NCI-H446 (cell line): ENCODE measurements at regions not wholly inside any gene's neighbourhood (a gene's known extent, or its start where the extent isn't known, plus 50 kb on each side); places are given as distances from the start of the nearest gene placed in this dataset.
"Not testable (repeated sequence)": the region's sequence is repeated elsewhere in the genome, so short reads cannot be mapped to it uniquely, and the experiment has no call there.

Experiments
- DNase-seq, 2 experiments: peaks; one replicate each; lab custom pipeline; 2025; lab: John Stamatoyannopoulos, UW

- no peak for DNase-seq
Measured at GRCh38 chr14:105581551-105582341, 55.4 kb downstream of the TMEM121 start.

DNA sequence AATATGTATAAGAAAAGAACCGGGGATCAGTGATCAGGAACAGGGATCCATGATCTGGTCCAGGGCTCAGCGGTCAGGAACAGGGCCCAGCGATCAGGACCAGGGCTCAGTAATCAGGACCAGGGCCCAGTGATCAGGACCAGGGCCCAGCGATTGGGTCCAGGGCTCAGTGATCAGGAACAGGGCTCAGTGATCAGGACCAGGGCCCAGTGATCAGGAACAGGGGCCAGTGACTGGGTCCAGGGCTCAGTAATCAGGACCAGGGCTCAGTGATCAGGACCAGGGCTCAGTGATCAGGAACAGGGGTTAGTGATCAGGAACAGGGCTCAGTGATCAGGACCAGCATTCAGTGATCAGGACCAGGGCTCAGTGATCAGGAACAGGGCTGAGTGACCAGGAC lies 56.3 kb downstream of the TMEM121 start:
- no peak for DNase-seq

DNA sequence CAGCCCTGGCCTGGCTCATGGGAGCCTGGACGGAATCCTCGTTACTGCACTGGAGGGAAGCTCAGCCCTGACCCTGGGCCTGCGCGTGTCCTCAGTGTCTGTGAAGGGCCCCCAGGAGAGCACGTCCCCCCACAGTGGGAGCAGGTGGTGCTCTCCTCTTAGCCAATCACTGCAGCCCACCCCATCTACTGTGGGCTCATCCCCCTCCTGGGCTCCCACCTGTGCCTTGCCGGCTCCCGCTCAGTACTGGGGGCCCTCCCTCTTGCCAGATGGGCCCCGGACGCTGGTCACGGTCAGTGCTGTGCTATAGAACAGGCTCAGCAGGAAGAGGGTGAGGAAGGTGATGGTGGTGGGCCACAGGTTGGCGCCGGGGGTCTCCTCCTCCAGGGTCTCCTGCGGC lies 57.5 kb downstream of the TMEM121 start:
- not testable (repeated sequence) for DNase-seq

GRCh38 chr14:105585290-105585689 lies 58.9 kb downstream of the TMEM121 start:
- not testable (repeated sequence) for DNase-seq

GRCh38 chr14:105585722-105586121 lies 59.3 kb downstream of the TMEM121 start:
- DNase-seq, result not testable (repeated sequence)

DNA sequence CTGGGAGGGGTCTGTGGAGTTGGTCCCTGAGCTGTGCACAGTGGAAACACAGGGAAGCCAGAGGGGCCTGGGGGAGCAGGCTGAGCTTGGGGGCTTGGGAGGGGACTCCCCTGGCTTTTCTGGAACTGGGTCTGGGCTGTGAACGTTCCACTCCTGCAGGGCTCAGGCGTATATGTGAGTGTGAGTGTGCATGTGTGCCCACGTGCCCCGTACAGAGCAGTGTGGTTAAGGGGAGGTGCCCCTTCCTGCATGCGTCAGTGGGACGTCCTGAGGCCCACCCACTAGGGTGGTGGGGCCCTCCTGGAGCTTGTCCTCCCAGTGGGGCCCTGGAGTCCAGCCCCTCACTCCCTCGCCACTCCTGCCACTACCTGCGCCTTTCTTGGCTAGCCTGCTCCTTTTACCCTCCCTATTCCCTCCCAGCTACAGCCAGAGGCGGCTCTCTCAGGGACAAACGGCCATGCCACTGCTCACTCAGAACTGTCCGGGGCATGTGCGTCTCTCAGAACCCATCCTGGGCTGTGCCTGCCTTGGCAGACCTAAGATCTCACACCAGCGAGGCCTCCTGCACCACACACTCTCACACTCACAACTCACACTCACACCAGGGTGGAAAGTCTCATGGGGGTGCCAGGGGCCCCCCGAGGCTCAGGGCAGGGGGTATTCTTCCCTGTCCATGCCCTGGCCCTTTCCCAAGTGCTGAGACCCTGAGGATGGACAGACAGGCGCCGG lies 59.9 kb downstream of the TMEM121 start:
- not testable (repeated sequence) for DNase-seq

GRCh38 chr14:105587034-105587433 lies 60.7 kb downstream of the TMEM121 start:
- not testable (repeated sequence) for DNase-seq

DNA sequence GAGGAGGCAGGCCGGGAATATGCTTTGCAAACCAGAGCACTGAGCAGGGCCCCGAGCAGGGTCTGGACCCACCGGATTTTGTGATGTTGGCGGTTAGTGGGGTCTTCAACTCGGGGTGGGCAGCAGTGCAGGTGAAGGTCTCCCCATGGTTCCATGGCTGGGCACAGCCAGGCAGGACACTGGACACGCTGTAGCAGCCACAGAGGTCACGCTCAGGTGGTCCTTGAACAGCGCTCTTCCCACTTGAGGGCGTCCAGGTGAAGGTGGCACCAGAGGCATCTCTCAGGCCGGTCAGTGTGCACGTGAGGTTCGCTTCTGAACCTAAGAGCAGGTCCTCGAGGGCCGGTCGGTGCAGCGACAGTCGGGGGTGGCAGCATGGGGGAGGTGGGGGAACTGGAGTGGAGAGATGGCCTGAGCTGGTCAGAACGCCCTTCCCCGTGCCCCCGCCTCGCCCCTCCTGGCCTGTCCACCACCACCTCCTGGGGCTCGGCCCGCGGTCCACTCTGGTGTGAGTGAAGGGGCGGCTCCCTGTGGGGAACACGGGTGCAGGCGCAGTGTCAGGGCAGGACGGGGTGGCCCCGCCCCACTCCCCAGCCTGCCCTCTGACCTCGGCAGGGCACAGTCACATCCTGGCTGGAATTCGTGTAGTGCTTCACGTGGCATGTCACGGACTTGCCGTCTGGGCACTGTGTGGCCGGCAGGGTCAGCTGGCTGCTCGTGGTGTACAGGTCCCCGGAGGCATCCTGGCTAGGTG lies 61.3 kb downstream of the TMEM121 start:
- not testable (repeated sequence) for DNase-seq

- DNase-seq, result no peak
Measured at GRCh38 chr14:105588236-105588860, 62.0 kb downstream of the TMEM121 start.

GRCh38 chr14:105589161-105589925 lies 63.0 kb downstream of the TMEM121 start:
- no peak for DNase-seq

GRCh38 chr14:105589926-105590185 lies 63.5 kb downstream of the TMEM121 start:
- DNase-seq, result not testable (repeated sequence)

DNA sequence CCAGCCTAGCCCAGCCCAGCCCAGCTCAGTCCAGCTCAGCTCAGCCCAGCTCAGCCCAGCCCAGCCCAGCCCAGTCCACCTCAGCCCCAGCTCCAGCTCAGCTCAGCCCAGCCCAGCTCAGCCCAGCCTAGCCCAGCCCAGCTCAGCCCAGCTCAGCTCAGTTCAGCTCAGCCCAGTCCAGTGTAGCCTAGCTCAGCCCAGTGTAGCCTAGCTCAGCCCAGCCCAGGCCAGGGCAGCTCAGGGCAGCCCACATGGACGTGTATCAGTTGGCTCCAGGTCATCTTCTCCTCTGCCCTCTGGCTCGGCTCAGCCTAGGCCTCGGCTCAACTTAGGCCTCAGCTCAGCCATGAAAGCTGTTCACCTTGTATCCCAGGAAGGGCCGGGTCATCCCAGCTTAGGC lies 64.7 kb downstream of the TMEM121 start:
- no peak for DNase-seq

DNA sequence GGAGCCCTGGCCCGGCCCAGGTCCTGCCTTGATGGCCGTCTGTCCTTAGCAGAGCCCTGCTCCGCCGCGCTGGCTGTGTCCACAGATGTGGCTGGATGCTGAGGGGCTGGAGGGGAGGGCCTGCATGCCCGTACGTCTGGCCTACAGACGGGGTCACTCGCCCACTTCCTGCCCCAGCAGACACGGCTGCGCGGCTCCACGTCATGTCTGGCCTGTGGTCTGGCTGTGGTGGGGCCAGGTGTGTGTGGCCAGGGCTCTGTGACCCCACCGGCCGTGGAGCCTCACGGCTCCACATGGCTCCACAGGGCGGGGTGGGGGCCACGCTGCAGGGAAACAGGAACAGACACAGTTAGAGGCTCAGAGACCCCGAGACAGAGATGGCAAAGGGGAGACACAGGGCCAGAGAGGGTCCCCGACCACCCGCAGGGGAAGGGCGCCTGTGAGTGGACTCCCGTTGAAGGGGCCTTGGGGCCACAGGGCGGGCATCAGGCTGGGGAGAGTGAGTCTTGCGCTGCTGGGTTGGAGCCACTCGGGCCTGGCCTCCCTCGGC lies 65.5 kb downstream of the TMEM121 start:
- not testable (repeated sequence) for DNase-seq

GRCh38 chr14:105592646-105593045 lies 66.3 kb downstream of the TMEM121 start:
- not testable (repeated sequence) for DNase-seq

GRCh38 chr14:105595346-105595745 lies 69.0 kb downstream of the TMEM121 start:
- not testable (repeated sequence) for DNase-seq

- DNase-seq, result not testable (repeated sequence)
Measured at GRCh38 chr14:105596374-105596773, 70.0 kb downstream of the TMEM121 start.

GRCh38 chr14:105598040-105598763 lies 71.8 kb downstream of the TMEM121 start:
- not testable (repeated sequence) for DNase-seq

GRCh38 chr14:105598925-105599586 lies 72.7 kb downstream of the TMEM121 start:
- not testable (repeated sequence) for DNase-seq

GRCh38 chr14:105600195-105600938 lies 74.0 kb downstream of the TMEM121 start:
- not testable (repeated sequence) for DNase-seq
